Astrocyte (in vitro differentiated cells and primary cell): ENCODE measurements at regions not wholly inside any gene's neighbourhood (a gene's known extent, or its start where the extent isn't known, plus 50 kb on each side); places are given as distances from the start of the nearest gene placed in this dataset.

ENCODE experiments used
- DNase-seq: peaks from one replicate; pipeline ENCODE4 v3.0.0-alpha.2; 2010; ENCODE audit warnings: low read depth
- FAIRE-seq: peaks from 2 replicates; lab custom pipeline; 2011; peaks lifted over from hg19 to GRCh38; lab: Jason Lieb, UNC
- H2AFZ ChIP-seq: 2 replicates; pipeline ENCODE4 v1.6.0; 2012; ENCODE audit warnings: low read depth, low read length, inconsistent platforms
- H3K27ac ChIP-seq: 2 replicates; pipeline ENCODE4 v1.5.1; 2011; ENCODE audit warnings: low read depth, low read length, inconsistent platforms
- H3K27me3 ChIP-seq: 2 replicates; pipeline ENCODE4 v1.6.0; 2011; ENCODE audit warnings: low read length, inconsistent platforms; ENCODE audit not compliant: insufficient read depth
- H3K36me3 ChIP-seq: 2 replicates; pipeline ENCODE4 v1.5.1; 2011; ENCODE audit warnings: low read length, inconsistent platforms; ENCODE audit not compliant: insufficient read depth
- H3K4me1 ChIP-seq: 2 replicates; pipeline ENCODE4 v1.5.1; 2011; ENCODE audit warnings: low read length, inconsistent platforms; ENCODE audit not compliant: insufficient read depth
- H3K4me2 ChIP-seq: 2 replicates; pipeline ENCODE4 v1.6.0; 2012; ENCODE audit warnings: low read length, inconsistent platforms
- H3K4me3 ChIP-seq: 2 replicates; pipeline ENCODE4 v1.5.1; 2011; ENCODE audit warnings: low read depth, mild to moderate bottlenecking, low read length, inconsistent platforms; ENCODE audit not compliant: insufficient read depth
- H3K79me2 ChIP-seq: 2 replicates; pipeline ENCODE4 v1.6.0; 2012; ENCODE audit warnings: mild to moderate bottlenecking, low read length, inconsistent platforms; ENCODE audit not compliant: insufficient read depth
- H3K9ac ChIP-seq: 2 replicates; pipeline ENCODE4 v1.6.0; 2012; ENCODE audit warnings: mild to moderate bottlenecking, low read length, inconsistent platforms
- H3K9me3 ChIP-seq: 2 replicates; pipeline ENCODE4 v1.5.1; 2012; ENCODE audit warnings: low read depth, mild to moderate bottlenecking, low read length, inconsistent platforms; ENCODE audit not compliant: insufficient read depth
- H4K20me1 ChIP-seq: 2 replicates; pipeline ENCODE4 v1.6.0; 2012; ENCODE audit warnings: low read length, inconsistent platforms; ENCODE audit not compliant: insufficient read depth
- H3K27ac Mint-ChIP-seq: one replicate; pipeline ENCODE4 v1.8.0; 2021; ENCODE audit warnings: mild to moderate bottlenecking, mixed read lengths; ENCODE audit not compliant: unreplicated experiment
- H3K27me3 Mint-ChIP-seq: one replicate; pipeline ENCODE4 v1.8.0; 2021; ENCODE audit warnings: low read depth, mixed read lengths; ENCODE audit not compliant: unreplicated experiment
- H3K36me3 Mint-ChIP-seq: one replicate; pipeline ENCODE4 v1.8.0; 2021; ENCODE audit warnings: low read depth, mixed read lengths; ENCODE audit not compliant: unreplicated experiment
- H3K4me1 Mint-ChIP-seq: one replicate; pipeline ENCODE4 v1.8.0; 2021; ENCODE audit warnings: low read depth, mixed read lengths; ENCODE audit not compliant: unreplicated experiment
- H3K4me3 Mint-ChIP-seq: one replicate; pipeline ENCODE4 v1.8.0; 2021; ENCODE audit warnings: mild to moderate bottlenecking, moderate library complexity, mixed read lengths; ENCODE audit not compliant: unreplicated experiment
- H3K9me3 Mint-ChIP-seq: one replicate; pipeline ENCODE4 v1.8.0; 2021; ENCODE audit warnings: mild to moderate bottlenecking, mixed read lengths; ENCODE audit not compliant: unreplicated experiment
- EZH2 ChIP-seq: IDR thresholded peaks from 2 replicates; pipeline ENCODE4 v1.6.1; 2012; ENCODE audit warnings: mild to moderate bottlenecking, low read length, inconsistent platforms; ENCODE audit not compliant: insufficient read depth
- TF ChIP-seq, protein P1 (sequence below): IDR thresholded peaks from 2 replicates; pipeline ENCODE4 v1.5.1; 2011; ENCODE audit warnings: low read depth, mild to moderate bottlenecking, inconsistent platforms, low read length, moderate library complexity; ENCODE audit not compliant: insufficient read depth

DNA sequence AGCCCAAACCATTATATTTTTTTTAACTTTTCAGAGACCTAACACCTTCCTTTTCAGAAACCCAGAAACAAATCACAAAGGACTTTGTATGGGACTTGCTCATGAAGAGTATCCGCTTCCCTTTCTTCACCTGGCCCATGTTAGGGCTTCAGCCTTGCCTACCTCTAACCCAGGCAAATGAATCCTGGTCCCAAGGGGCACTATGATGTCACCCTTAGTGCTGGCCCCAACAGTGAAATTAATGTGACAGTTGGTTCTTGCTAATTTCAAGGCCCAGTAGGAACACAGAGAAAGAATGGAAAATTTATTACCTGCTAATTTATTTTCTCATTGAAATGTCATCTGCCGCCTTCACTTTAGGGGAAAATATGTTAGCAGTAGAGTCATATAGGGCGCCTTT lies 179.8 kb upstream of the NRXN3 start:
- H3K9me3 ChIP-seq, result no peaks in the 10 kb centered on the region
- peaks cover 4% of the 10 kb centered on the region for H3K9me3 Mint-ChIP-seq
- no peak overlapping the region for H3K4me2 ChIP-seq
- H3K27me3 Mint-ChIP-seq, result no peaks in the 10 kb centered on the region
- no peaks in the 10 kb centered on the region for H3K27me3 ChIP-seq
- DNase-seq (no peak), FAIRE-seq (no peak)
- TF ChIP-seq, protein P1, sequence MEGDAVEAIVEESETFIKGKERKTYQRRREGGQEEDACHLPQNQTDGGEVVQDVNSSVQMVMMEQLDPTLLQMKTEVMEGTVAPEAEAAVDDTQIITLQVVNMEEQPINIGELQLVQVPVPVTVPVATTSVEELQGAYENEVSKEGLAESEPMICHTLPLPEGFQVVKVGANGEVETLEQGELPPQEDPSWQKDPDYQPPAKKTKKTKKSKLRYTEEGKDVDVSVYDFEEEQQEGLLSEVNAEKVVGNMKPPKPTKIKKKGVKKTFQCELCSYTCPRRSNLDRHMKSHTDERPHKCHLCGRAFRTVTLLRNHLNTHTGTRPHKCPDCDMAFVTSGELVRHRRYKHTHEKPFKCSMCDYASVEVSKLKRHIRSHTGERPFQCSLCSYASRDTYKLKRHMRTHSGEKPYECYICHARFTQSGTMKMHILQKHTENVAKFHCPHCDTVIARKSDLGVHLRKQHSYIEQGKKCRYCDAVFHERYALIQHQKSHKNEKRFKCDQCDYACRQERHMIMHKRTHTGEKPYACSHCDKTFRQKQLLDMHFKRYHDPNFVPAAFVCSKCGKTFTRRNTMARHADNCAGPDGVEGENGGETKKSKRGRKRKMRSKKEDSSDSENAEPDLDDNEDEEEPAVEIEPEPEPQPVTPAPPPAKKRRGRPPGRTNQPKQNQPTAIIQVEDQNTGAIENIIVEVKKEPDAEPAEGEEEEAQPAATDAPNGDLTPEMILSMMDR, result no peak
- no peak for TF ChIP-seq EZH2
- no peaks in the 10 kb centered on the region for H3K36me3 ChIP-seq
- no peak overlapping the region for H2AFZ ChIP-seq
- H3K4me3 Mint-ChIP-seq, result no peak overlapping the region
- no peak overlapping the region for H3K27ac ChIP-seq
- no peak overlapping the region for H3K4me3 ChIP-seq
- H3K9ac ChIP-seq, result no peak overlapping the region
- H3K36me3 Mint-ChIP-seq, result no peaks in the 10 kb centered on the region
- H3K4me1 Mint-ChIP-seq, result peaks cover 16% of the 10 kb centered on the region
- H3K79me2 ChIP-seq, result no peaks in the 10 kb centered on the region
- no peaks in the 10 kb centered on the region for H4K20me1 ChIP-seq
- peaks cover 19% of the 10 kb centered on the region for H3K4me1 ChIP-seq
- no peak overlapping the region for H3K27ac Mint-ChIP-seq

DNA sequence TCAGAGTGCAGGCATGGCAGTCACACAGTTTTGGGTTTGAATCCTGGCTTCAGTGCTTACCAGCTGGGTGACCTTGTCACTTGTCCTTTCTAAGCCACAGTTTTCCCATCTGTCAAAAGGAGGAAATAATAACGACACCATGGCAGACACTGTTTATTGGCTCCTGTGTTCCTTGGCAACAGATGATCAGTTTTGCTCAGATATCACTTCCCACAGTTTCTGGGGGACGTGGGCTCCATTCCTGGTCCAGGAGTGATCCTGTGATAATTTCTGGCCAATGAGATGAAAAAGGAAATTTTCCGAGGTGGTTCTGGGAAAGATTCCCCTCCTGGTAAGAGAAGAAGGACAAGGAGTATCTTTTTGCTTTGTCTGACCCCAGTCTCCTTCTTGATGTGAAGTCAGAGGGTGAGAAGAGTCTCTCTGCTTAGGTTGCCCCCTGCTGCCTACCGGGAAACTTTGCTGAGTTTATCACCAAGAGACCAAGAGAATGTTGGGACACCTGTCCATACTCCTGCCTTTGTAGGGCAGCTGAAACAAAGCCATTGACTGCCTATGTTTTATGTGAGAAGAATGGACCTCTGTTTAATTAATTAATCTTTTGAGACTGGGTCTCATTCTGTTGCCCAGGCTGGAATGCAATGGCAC lies 178.9 kb upstream of the NRXN3 start:
- H3K4me2 ChIP-seq, result no peak overlapping the region
- no peaks in the 10 kb centered on the region for H3K27me3 ChIP-seq
- no peak overlapping the region for H3K9ac ChIP-seq
- Mint-ChIP-seq H3K27me3 (no peaks in the 10 kb centered on the region), H3K27ac (no peak overlapping the region), H3K9me3 (peaks cover 7% of the 10 kb centered on the region), H3K4me1 (peaks cover 13% of the 10 kb centered on the region), H3K4me3 (no peak overlapping the region), H3K36me3 (no peaks in the 10 kb centered on the region)
- no peaks in the 10 kb centered on the region for H3K36me3 ChIP-seq
- no peak overlapping the region for H2AFZ ChIP-seq
- DNase-seq, result no peak
- TF ChIP-seq, protein P1, result no peak
- TF ChIP-seq EZH2, result no peak
- no peak overlapping the region for H3K4me3 ChIP-seq
- no peak overlapping the region for H3K27ac ChIP-seq
- no peak for FAIRE-seq
- H3K9me3 ChIP-seq, result no peaks in the 10 kb centered on the region
- no peaks in the 10 kb centered on the region for H4K20me1 ChIP-seq
- no peaks in the 10 kb centered on the region for H3K79me2 ChIP-seq
- H3K4me1 ChIP-seq, result peaks cover 16% of the 10 kb centered on the region

- H3K9ac ChIP-seq, result no peak overlapping the region
- H3K4me3 Mint-ChIP-seq, result no peak overlapping the region
- no peak overlapping the region for H3K27ac Mint-ChIP-seq
- peaks cover 6% of the 10 kb centered on the region for H3K4me1 Mint-ChIP-seq
- H3K27me3 ChIP-seq, result no peaks in the 10 kb centered on the region
- H4K20me1 ChIP-seq, result no peaks in the 10 kb centered on the region
- H3K36me3 Mint-ChIP-seq, result no peaks in the 10 kb centered on the region
- H3K27me3 Mint-ChIP-seq, result no peaks in the 10 kb centered on the region
- FAIRE-seq (no peak), DNase-seq (peak; percentile 93)
- TF ChIP-seq, protein P1, result no peak
- no peak for TF ChIP-seq EZH2
- H3K79me2 ChIP-seq, result no peaks in the 10 kb centered on the region
- no peak overlapping the region for H3K4me3 ChIP-seq
- no peaks in the 10 kb centered on the region for H3K36me3 ChIP-seq
- peaks cover 20% of the 10 kb centered on the region for H3K9me3 Mint-ChIP-seq
- peaks cover 2% of the 10 kb centered on the region for H3K9me3 ChIP-seq
- no peak overlapping the region for H3K4me2 ChIP-seq
- H2AFZ ChIP-seq, result no peak overlapping the region
- H3K27ac ChIP-seq, result no peak overlapping the region
- peaks cover 10% of the 10 kb centered on the region for H3K4me1 ChIP-seq
These were observed 164.8 kb upstream of the NRXN3 start for GRCh38 chr14:78005325-78005724.
